Effector memory CD8-positive, alpha-beta T cell (primary cell): ENCODE measurements at regions not wholly inside any gene's neighbourhood (a gene's known extent, or its start where the extent isn't known, plus 50 kb on each side); places are given as distances from the start of the nearest gene placed in this dataset.
"Not testable (repeated sequence)": the region's sequence is repeated elsewhere in the genome, so short reads cannot be mapped to it uniquely, and the experiment has no call there.

ENCODE experiments used
- ATAC-seq: fragments of 150-1000 bp; cut with Tn5 transposase; replicated peaks from 2 replicates; pipeline ENCODE4 v1.10.0; 2021; ENCODE audit warnings: mild to moderate bottlenecking, moderate library complexity
- DNase-seq, 3 experiments: peaks; one replicate each; pipeline ENCODE4 v3.0.0; 2021
- H3K27ac Mint-ChIP-seq, 2 donors: one replicate each; pipeline ENCODE4 v1.8.0; 2022; ENCODE audit warnings: mild to moderate bottlenecking in 2 of 2, mixed read lengths in 2 of 2, moderate library complexity in 2 of 2
- H3K27me3 Mint-ChIP-seq, 2 donors: one replicate each; pipeline ENCODE4 v1.8.0; 2022; ENCODE audit warnings: mixed read lengths in 2 of 2
- H3K36me3 Mint-ChIP-seq: one replicate; pipeline ENCODE4 v1.8.0; 2022; ENCODE audit warnings: mild to moderate bottlenecking, moderate library complexity, mixed read lengths; ENCODE audit not compliant: insufficient read depth
- H3K4me1 Mint-ChIP-seq, 2 donors: one replicate each; pipeline ENCODE4 v1.8.0; 2022; ENCODE audit warnings: low read depth in 2 of 2, mixed read lengths in 2 of 2
- H3K4me3 Mint-ChIP-seq, 2 donors: one replicate each; pipeline ENCODE4 v1.8.0; 2022; ENCODE audit warnings: mild to moderate bottlenecking in 2 of 2, mixed read lengths in 2 of 2, moderate library complexity in 2 of 2
- H3K9me3 Mint-ChIP-seq, 2 donors: one replicate each; pipeline ENCODE4 v1.8.0; 2022; ENCODE audit warnings: mixed read lengths in 2 of 2

DNA sequence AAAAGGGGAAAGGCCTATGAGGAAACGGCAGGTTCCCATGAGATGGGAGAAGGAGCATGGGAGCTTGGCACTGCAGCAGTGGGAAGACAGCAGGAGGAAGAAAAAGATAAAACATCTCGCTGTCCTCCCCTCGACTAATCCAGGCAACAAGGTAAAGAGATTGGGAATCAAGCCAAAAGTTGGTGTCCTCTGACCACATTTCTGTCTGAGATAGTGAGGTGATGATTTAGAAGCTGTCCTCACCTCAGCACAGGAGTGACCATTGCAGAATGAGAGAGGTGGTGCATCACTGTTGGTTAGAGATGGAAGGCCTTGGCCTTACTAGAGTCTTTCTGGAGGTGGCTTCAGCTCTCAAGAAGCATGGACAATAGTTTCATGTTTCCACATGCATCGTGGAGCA is 226.6 kb upstream of the CCDC54 start:
- no peak overlapping the region for H3K27ac Mint-ChIP-seq

DNA sequence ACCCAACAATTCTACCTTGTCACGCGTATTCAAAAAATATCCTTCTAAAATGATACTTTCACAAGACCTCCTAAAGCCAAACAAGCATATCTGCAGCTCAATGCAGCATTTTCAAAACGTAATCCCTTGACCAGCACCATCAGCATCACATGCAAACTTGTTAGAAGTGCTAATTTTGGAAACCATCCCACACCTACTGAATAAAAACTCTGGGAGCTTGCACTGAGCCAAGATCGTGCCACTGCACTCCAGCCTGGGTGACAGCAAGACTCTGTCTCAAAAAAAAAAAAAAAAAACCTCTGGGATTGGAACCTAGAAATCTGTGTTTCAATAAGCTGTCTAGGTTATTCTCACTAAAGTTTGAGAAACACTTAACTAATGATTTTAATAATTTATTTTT is 223.3 kb upstream of the CCDC54 start:
- no peak for DNase-seq

More for the DNA sequence above, 226.6 kb upstream of the CCDC54 start:
- no peaks in the 10 kb centered on the region for H3K36me3 Mint-ChIP-seq
- no peak overlapping the region for H3K4me3 Mint-ChIP-seq
- ATAC-seq (no peak), DNase-seq (no peak)
- H3K27me3 Mint-ChIP-seq, result peaks cover 10 to 13% of the 10 kb centered on the region in 2 donors
- peaks cover 0 to 2% of the 10 kb centered on the region in 2 donors for H3K9me3 Mint-ChIP-seq
- no peaks in the 10 kb centered on the region for H3K4me1 Mint-ChIP-seq

DNA sequence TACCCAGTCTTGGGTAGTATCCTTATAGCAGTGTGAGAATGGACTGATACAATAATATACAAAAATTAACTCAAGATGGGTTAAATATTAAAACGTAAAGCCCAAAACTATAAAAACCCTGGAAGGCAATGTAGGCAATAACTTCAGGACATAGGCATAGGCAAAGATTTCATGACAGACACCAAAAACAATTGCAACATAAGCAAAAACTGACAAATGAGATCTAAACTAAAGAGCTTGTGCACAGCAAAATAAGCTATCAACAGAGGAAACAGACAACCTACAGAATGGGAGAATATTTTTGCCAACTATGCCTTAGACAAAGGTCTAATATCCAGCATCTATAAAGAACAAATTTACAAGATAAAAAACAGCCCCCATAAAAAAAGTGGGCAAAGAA is 204.8 kb upstream of the CCDC54 start:
- ATAC-seq (no peak), DNase-seq (no peak)
- H3K27ac Mint-ChIP-seq, result no peak overlapping the region
- peaks cover 2 to 11% of the 10 kb centered on the region in 2 donors for H3K9me3 Mint-ChIP-seq
- peaks cover 6 to 13% of the 10 kb centered on the region in 2 donors for H3K27me3 Mint-ChIP-seq
- H3K4me1 Mint-ChIP-seq, result no peaks in the 10 kb centered on the region
- H3K36me3 Mint-ChIP-seq, result no peaks in the 10 kb centered on the region
- H3K4me3 Mint-ChIP-seq, result no peak overlapping the region

More for the DNA sequence above, 223.3 kb upstream of the CCDC54 start:
- Mint-ChIP-seq H3K36me3 (no peaks in the 10 kb centered on the region), H3K9me3 (peaks cover 9 to 10% of the 10 kb centered on the region in 2 donors), H3K4me3 (no peak overlapping the region), H3K27me3 (peaks cover 12 to 13% of the 10 kb centered on the region in 2 donors), H3K27ac (no peak overlapping the region), H3K4me1 (no peaks in the 10 kb centered on the region)
- ATAC-seq, result no peak

DNA sequence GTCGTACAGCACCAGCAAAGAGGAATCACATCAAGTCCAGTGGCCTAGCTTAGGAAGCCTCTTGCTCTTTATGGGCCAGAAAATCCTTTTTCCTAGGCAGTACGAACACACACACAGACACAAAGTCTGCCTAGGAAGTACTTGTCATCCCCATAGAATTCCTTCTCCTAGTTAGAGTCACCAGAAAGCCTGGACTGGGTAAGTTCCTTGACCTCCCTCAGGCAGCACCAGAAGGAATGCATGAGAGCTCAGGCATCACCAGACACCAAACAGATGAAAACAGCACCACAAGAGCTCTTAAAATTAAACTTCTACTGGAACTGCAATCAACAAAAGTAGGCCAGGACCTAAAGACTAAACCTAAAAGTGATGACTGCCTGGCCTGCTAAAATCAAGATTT is 192.9 kb upstream of the CCDC54 start:
- Mint-ChIP-seq H3K4me3 (no peak overlapping the region), H3K9me3 (no peaks in the 10 kb centered on the region), H3K27ac (no peak overlapping the region), H3K27me3 (peaks cover 0 to 25% of the 10 kb centered on the region in 2 donors), H3K36me3 (no peaks in the 10 kb centered on the region), H3K4me1 (no peaks in the 10 kb centered on the region)
- no peak for ATAC-seq
- DNase-seq, result no peak

DNA sequence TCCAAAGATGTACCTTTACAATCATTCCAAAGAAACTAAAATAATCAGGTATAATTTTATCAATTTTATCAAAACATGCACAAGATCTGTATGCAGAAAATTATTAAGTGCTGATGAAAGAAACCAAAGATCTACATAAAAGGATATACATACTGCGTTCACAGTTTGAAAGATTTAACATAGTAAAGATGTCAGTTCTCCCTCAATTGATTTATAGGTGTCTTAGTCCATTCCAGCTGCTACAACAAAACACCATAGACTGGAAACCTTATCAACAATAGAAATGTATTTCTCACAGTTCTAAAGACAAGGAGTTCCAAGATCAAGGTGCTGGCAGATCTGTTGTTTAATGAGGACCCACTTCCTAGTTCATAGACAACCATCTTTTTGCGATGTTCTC is 189.0 kb upstream of the CCDC54 start:
- H3K4me3 Mint-ChIP-seq, result no peak overlapping the region
- H3K27me3 Mint-ChIP-seq, result peaks cover 0 to 11% of the 10 kb centered on the region in 2 donors
- no peaks in the 10 kb centered on the region for H3K9me3 Mint-ChIP-seq
- H3K4me1 Mint-ChIP-seq, result no peaks in the 10 kb centered on the region
- no peaks in the 10 kb centered on the region for H3K36me3 Mint-ChIP-seq
- no peak overlapping the region for H3K27ac Mint-ChIP-seq
- DNase-seq (no peak), ATAC-seq (no peak)

DNA sequence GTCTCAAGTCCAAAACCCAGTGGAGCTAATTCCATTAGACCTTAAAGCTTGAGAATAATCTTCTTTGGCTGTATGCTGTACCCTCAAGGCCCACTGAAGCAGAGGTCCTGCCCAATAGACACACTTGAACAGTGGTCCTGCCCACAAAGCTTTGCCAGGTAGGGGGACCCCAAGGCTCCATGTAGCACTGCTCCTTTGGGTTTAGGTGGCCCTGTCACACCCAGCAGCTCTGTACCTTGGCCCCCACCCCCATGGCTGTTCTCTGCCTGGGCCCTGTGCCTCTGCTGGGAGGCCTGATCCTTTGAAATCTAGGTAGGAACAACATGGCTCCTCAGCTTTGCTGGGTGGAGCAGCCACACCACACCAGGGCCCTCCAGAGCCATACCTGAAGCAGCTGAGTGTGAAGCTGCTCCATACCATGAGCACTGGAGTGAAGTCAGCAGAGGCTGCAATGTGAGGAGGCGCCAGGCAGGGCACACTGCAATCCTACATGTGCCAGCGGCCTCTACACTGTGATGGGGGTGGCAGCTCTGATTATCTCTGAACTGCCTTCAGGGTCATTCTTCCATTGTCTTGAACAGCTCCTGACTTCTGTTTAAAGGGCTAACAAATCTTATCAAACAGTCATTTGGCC is 188.0 kb upstream of the CCDC54 start:
- H3K9me3 Mint-ChIP-seq, result no peaks in the 10 kb centered on the region
- no peak for ATAC-seq
- no peaks in the 10 kb centered on the region for H3K36me3 Mint-ChIP-seq
- H3K27me3 Mint-ChIP-seq, result peaks cover 0 to 6% of the 10 kb centered on the region in 2 donors
- H3K4me3 Mint-ChIP-seq, result no peak overlapping the region
- no peaks in the 10 kb centered on the region for H3K4me1 Mint-ChIP-seq
- DNase-seq, result no peak
- no peak overlapping the region for H3K27ac Mint-ChIP-seq

DNA sequence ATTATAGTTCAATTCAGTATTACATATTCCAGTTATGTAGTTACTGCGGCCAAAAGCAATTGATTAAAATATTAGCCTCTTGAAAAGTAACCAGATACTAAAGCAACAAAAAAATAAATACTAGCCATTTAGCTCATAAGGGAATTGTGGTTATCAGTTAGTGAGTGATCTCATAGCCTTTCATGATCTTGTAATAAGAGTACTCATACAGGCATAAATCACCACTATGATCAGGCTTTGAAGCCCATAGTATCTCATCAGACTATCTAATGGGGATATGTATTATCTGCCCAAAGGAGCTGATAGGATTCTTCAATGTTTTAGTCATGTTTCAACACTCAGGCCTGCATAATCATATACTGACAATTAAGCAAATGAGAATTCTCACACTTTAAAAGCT is 184.1 kb upstream of the CCDC54 start:
- ATAC-seq (no peak), DNase-seq (no peak)
- no peaks in the 10 kb centered on the region for H3K36me3 Mint-ChIP-seq
- H3K4me3 Mint-ChIP-seq, result no peak overlapping the region
- peaks cover 10 to 13% of the 10 kb centered on the region in 2 donors for H3K27me3 Mint-ChIP-seq
- H3K27ac Mint-ChIP-seq, result no peak overlapping the region
- no peaks in the 10 kb centered on the region for H3K9me3 Mint-ChIP-seq
- no peaks in the 10 kb centered on the region for H3K4me1 Mint-ChIP-seq

DNA sequence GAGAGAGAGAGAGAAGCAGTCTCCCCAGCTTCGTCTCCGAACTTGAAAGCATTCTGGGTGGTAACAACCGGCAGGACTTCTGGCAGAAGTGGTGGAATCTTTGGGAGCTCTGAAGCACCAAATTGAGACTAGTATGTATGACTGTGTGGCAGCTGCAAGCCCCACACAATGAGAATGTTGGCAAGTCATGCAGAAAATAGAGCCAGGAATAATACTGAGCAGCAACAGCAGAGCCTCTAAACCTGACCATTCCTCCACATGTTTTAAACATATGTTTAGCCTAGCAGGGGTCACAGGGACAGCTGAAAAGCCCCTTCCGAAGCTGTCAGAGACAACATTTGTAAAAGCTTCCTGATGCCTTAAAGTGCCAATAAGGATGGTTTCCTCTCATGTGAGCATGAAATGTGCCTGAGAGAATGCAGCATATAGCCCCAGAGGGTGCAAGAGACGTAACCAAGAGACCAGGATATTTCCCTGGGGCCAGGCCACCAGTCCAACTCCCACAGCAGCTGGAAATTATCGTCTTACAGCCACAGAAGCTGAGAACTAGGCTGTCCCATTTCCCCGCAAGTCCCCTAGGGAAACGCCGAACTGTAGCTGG is 178.6 kb upstream of the CCDC54 start:
- Mint-ChIP-seq H3K27ac (no peak overlapping the region), H3K9me3 (no peaks in the 10 kb centered on the region), H3K4me1 (no peaks in the 10 kb centered on the region), H3K36me3 (no peaks in the 10 kb centered on the region), H3K4me3 (no peak overlapping the region), H3K27me3 (peaks cover 10 to 27% of the 10 kb centered on the region in 2 donors)
- DNase-seq (no peak), ATAC-seq (no peak)

DNA sequence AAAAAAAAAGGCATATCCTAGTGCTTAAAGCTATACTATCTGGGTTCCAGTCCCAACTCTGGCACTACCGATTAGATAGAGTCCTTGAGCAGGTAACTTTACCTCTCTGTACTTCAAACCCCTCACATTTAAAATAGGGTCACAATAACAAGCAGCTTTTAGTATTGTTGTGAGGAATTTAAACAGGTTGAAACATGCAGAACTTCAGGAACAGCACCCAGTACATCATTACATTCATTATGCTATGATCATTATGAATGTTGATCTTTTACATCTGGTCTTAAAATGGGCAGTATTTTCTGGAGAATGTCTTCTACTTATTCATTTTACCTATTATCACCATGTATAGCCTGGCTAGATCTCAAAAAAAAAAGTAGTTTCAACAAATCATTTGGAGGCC is 176.1 kb upstream of the CCDC54 start:
- Mint-ChIP-seq H3K9me3 (no peaks in the 10 kb centered on the region), H3K36me3 (no peaks in the 10 kb centered on the region), H3K4me3 (no peak overlapping the region), H3K4me1 (no peaks in the 10 kb centered on the region), H3K27ac (no peak overlapping the region), H3K27me3 (peaks cover 2 to 25% of the 10 kb centered on the region in 2 donors)
- DNase-seq (no peak), ATAC-seq (no peak)

DNA sequence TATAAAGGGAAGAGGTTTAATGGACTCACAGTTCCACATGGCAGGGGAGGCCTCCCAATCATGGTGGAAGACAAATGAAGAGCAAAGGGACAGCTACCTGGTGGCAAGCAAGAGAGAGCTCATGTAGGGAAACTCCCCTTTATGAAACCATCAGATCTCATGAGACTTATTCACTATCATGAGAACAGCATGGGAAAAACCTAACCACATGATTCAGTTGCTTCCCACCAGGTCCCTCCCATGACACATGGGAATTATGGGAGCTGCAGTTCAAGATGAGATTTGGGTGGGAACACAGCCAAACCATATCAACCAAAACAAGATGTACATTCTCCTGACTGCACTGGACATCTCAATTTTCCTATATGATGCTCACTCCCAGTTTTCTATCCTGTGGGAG is 174.4 kb upstream of the CCDC54 start:
- H3K27ac Mint-ChIP-seq, result not testable (repeated sequence)

DNA sequence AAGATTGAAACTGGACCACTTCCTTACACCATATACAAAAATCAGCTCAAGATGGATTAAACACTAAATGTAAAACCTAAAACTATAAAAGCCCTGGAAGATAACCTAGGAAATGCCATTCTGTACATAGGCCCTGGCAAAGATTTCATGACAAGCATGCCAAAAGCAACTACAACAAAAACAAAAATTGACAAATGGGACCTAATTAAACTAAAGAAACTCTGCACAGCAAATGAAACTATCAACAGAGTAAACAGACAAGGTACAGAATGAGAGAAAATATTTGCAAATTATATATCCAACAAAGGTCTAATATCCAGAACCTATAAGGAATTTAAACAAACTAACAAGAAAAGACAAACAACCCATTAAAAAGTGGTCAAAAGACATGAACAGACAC is 173.1 kb upstream of the CCDC54 start:
- Mint-ChIP-seq H3K27ac (no peak overlapping the region), H3K9me3 (no peaks in the 10 kb centered on the region), H3K27me3 (peaks cover 0 to 13% of the 10 kb centered on the region in 2 donors), H3K4me3 (no peak overlapping the region), H3K36me3 (no peaks in the 10 kb centered on the region), H3K4me1 (no peaks in the 10 kb centered on the region)
- ATAC-seq (no peak), DNase-seq (no peak)

More for the DNA sequence above, 174.4 kb upstream of the CCDC54 start:
- not testable (repeated sequence) for DNase-seq, H3K4me3 Mint-ChIP-seq, H3K36me3 Mint-ChIP-seq, H3K9me3 Mint-ChIP-seq, ATAC-seq, H3K4me1 Mint-ChIP-seq
- peaks cover 0 to 23% of the 10 kb centered on the region in 2 donors for H3K27me3 Mint-ChIP-seq

DNA sequence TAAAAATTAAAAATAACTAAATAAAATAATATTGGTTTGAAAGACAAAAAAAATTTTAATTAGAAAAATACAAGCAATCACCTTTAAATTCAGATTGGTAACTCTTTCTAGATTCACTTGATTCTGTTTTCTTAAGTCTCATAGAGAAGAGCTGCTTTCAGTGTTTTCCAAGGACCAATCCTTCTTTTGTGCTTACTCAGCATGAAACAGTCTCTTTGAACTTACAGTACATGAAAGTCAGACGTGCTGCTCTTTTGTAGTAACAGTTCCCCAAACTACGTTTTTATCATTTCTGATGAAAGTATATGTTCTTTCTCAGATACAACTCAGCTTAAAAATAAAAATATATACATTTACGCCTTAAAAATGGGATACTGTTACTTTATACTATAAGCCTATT is 171.9 kb upstream of the CCDC54 start:
- Mint-ChIP-seq H3K27ac (no peak overlapping the region), H3K4me1 (no peaks in the 10 kb centered on the region), H3K9me3 (no peaks in the 10 kb centered on the region), H3K4me3 (no peak overlapping the region), H3K36me3 (no peaks in the 10 kb centered on the region), H3K27me3 (peaks cover 0 to 13% of the 10 kb centered on the region in 2 donors)
- DNase-seq (no peak), ATAC-seq (no peak)

DNA sequence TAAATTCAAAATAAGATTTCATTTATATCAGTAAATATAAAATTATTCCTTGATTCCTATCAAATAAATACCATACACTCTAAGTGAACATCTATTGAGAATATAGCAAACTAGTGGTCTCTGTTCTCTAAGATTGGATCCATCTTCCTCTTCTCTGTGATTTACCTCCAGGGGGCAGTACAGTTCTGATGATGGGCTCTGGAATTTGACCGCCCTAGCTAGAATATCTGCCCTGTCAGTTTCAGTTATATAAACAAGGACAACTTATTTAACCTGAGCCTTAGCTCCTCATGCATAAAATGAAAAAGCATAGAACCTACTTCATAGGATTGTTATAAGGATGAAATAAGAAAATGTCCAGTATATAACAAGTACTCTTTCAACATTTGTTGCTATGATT is 171.1 kb upstream of the CCDC54 start:
- H3K4me3 Mint-ChIP-seq, result no peak overlapping the region
- peaks cover 0 to 13% of the 10 kb centered on the region in 2 donors for H3K27me3 Mint-ChIP-seq
- ATAC-seq (no peak), DNase-seq (no peak)
- H3K9me3 Mint-ChIP-seq, result no peaks in the 10 kb centered on the region
- no peaks in the 10 kb centered on the region for H3K4me1 Mint-ChIP-seq
- no peaks in the 10 kb centered on the region for H3K36me3 Mint-ChIP-seq
- no peak overlapping the region for H3K27ac Mint-ChIP-seq

DNA sequence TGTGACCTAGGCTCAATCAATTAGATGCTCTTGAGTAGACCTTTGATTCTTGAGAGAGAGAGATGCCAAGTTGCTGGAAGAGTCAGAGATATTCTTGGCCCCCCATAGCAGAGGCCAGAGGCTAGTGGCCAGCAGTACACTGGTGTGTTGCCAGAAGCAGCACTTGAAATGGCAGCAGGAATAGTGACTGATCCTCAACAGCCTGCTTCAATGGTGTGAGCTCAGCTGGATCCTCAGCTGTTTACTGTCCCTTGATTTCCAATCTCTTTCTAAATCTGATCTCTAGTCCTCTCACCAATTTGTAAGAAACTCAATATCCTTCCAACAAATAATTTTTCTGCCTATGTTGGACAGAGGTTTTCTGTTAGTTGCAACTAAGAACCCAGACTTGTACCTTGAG is 170.3 kb upstream of the CCDC54 start:
- Mint-ChIP-seq H3K4me3 (no peak overlapping the region), H3K27ac (no peak overlapping the region), H3K27me3 (peaks cover 0 to 13% of the 10 kb centered on the region in 2 donors), H3K4me1 (no peaks in the 10 kb centered on the region), H3K36me3 (no peaks in the 10 kb centered on the region), H3K9me3 (no peaks in the 10 kb centered on the region)
- DNase-seq, result no peak
- ATAC-seq, result no peak
